IMR-90 (cell line): ENCODE measurements at regions not wholly inside any gene's neighbourhood (a gene's known extent, or its start where the extent isn't known, plus 50 kb on each side); places are given as distances from the start of the nearest gene placed in this dataset.

ENCODE experiments used
- ATAC-seq: fragments of 200-7000 bp; cut with Tn5 transposase; 2 replicates; pipeline ENCODE4 v1.9.1; 2020; ENCODE audit warnings: low read depth, mild to moderate bottlenecking, moderate library complexity
- BruUV-seq: library from RNA; stranded (reverse); fragments of 400-500 nt; replicated peaks from 2 replicates; lab custom pipeline; 2021; lab: Mats Ljungman, UMichigan
- CTCF ChIA-PET: fragments of 300-600 bp; formaldehyde crosslinking; extraction: SDS; loops from one replicate; lab custom pipeline; 2021; ENCODE audit warnings: antibody characterized with exemption; lab: Yijun Ruan, JAX
- POLR2A ChIA-PET: fragments of 300-600 bp; sonication (Branson Sonifier 250); formaldehyde crosslinking; loops from one replicate; lab custom pipeline; 2022; ENCODE audit warnings: antibody characterized with exemption; ENCODE audit not compliant: unreplicated experiment; lab: Charles Lee
- DNase-seq: peaks from one replicate; pipeline ENCODE4 v3.0.0; 2013
- H2AFZ ChIP-seq: replicated peaks from 2 replicates; pipeline ENCODE3; 2013; ENCODE audit warnings: low read length, mild to moderate bottlenecking; ENCODE audit not compliant: poor library complexity
- H2AK5ac ChIP-seq: 2 replicates; pipeline ENCODE4 v1.6.1; 2013; ENCODE audit warnings: low read depth, low read length, inconsistent platforms
- H2AK9ac ChIP-seq: replicated peaks from 2 replicates; pipeline ENCODE3; 2013; ENCODE audit warnings: mild to moderate bottlenecking, low read depth, low read length, moderate library complexity; ENCODE audit not compliant: poor library complexity
- H2BK120ac ChIP-seq: 2 replicates; pipeline ENCODE4 v1.6.1; 2013; ENCODE audit warnings: low read depth, low read length, inconsistent platforms
- H2BK15ac ChIP-seq: 3 replicates; pipeline ENCODE4 v1.6.1; 2013; ENCODE audit warnings: low read depth, low read length, inconsistent platforms
- H2BK20ac ChIP-seq: 2 replicates; pipeline ENCODE4 v1.6.1; 2013; ENCODE audit warnings: low read depth, mild to moderate bottlenecking, inconsistent platforms, low read length, moderate library complexity
- H2BK5ac ChIP-seq: 2 replicates; pipeline ENCODE4 v1.6.1; 2013; ENCODE audit warnings: mild to moderate bottlenecking, low read depth, low read length, inconsistent platforms; ENCODE audit not compliant: poor library complexity, severe bottlenecking
- H3K14ac ChIP-seq: replicated peaks from 2 replicates; pipeline ENCODE4 v1.6.1; 2013; ENCODE audit warnings: low read depth, low read length, inconsistent platforms
- H3K18ac ChIP-seq: 2 replicates; pipeline ENCODE4 v1.6.1; 2013; ENCODE audit warnings: low read depth, low read length, control low read depth
- H3K23ac ChIP-seq: 2 replicates; pipeline ENCODE4 v1.6.1; 2013; ENCODE audit warnings: low read depth, low read length, inconsistent platforms
- H3K27ac ChIP-seq: 2 replicates; pipeline ENCODE4 v1.5.1; 2013; ENCODE audit warnings: mild to moderate bottlenecking, control low read depth, low read length; ENCODE audit not compliant: insufficient read depth
- H3K27me3 ChIP-seq: 2 replicates; pipeline ENCODE4 v1.6.1; 2013; ENCODE audit warnings: low read length; ENCODE audit not compliant: control insufficient read depth, insufficient read depth
- H3K36me3 ChIP-seq: 2 replicates; pipeline ENCODE4 v1.6.1; 2013; ENCODE audit warnings: low read length, mixed read lengths; ENCODE audit not compliant: control insufficient read depth, insufficient read depth
- H3K4ac ChIP-seq: 2 replicates; pipeline ENCODE4 v1.6.1; 2013; ENCODE audit warnings: low read depth, low read length, inconsistent platforms
- H3K4me1 ChIP-seq: 2 replicates; pipeline ENCODE4 v1.6.1; 2013; ENCODE audit warnings: low read length, mixed read lengths; ENCODE audit not compliant: control insufficient read depth, insufficient read depth
- H3K4me2 ChIP-seq: 2 replicates; pipeline ENCODE4 v1.6.1; 2013; ENCODE audit warnings: low read depth, mild to moderate bottlenecking, control low read depth, low read length, moderate library complexity
- H3K4me3 ChIP-seq: 2 replicates; pipeline ENCODE4 v1.5.1; 2013; ENCODE audit warnings: low read depth, mild to moderate bottlenecking, control low read depth, low read length, moderate library complexity; ENCODE audit not compliant: insufficient read depth
- H3K56ac ChIP-seq: 2 replicates; pipeline ENCODE4 v1.6.1; 2013; ENCODE audit warnings: low read length, inconsistent platforms; ENCODE audit not compliant: insufficient read depth; ENCODE audit errors: extremely low read depth
- H3K79me1 ChIP-seq, 2 experiments: 2 replicates each; pipeline ENCODE4 v1.6.1; 2013; ENCODE audit warnings: low read length in 2 of 2, inconsistent platforms in 1 of 2, low read depth in 1 of 2
- H3K9ac ChIP-seq: 2 replicates; pipeline ENCODE4 v1.6.1; 2013; ENCODE audit warnings: low read depth, low read length, control low read depth
- H3K9me1 ChIP-seq: 2 replicates; pipeline ENCODE4 v1.6.1; 2013; ENCODE audit warnings: low read length, inconsistent platforms; ENCODE audit not compliant: insufficient read depth
- H3K9me3 ChIP-seq: 2 replicates; pipeline ENCODE4 v1.6.1; 2013; ENCODE audit warnings: low read length; ENCODE audit not compliant: control insufficient read depth, insufficient read depth
- H4K20me1 ChIP-seq: 2 replicates; pipeline ENCODE4 v1.6.1; 2013; ENCODE audit warnings: low read length, inconsistent platforms; ENCODE audit not compliant: insufficient read depth
- H4K5ac ChIP-seq: 2 replicates; pipeline ENCODE4 v1.6.1; 2013; ENCODE audit warnings: mild to moderate bottlenecking, low read depth, low read length, control low read depth
- H4K8ac ChIP-seq, 2 experiments: 2 replicates each; pipeline ENCODE4 v1.6.1; 2013; ENCODE audit warnings: low read depth in 2 of 2, low read length in 2 of 2, control low read depth in 1 of 2, inconsistent platforms in 1 of 2
- H4K91ac ChIP-seq: 2 replicates; pipeline ENCODE4 v1.6.1; 2013; ENCODE audit warnings: low read depth, low read length, inconsistent platforms; ENCODE audit not compliant: insufficient read depth
- MAFK ChIP-seq: IDR thresholded peaks from 2 replicates; pipeline ENCODE4 v1.6.1; 2012; ENCODE audit warnings: low read depth, low read length, improper control_type of control experiment
- WGBS, 2 experiments: methylation state at CpG; one replicate each; pipeline versions ENCODE4 v1.1.5 to v1.1.7; 2013; ENCODE audit warnings: missing lambda C conversion rate in 2 of 2; ENCODE audit not compliant: insufficient read length in 1 of 2; ENCODE audit errors: extremely low coverage in 2 of 2; 5-methylcytosine and 5-hydroxymethylcytosine counted together
- dilution Hi-C: fragments of 300-500 bp; cut with HindIII; formaldehyde crosslinking; loops from one replicate; pipeline ENCODE4 v1.14.3; 2018; ENCODE audit warnings: low sequenced_read_pairs; ENCODE audit not compliant: unreplicated experiment
- in situ Hi-C: fragments of 300-500 bp; cut with MboI; formaldehyde crosslinking; loops from 3 replicates; pipeline ENCODE4 v1.14.3; 2019; ENCODE audit warnings: low sequenced_read_pairs, inconsistent platforms, mixed read lengths
- intact Hi-C: fragments of 100-400 bp; cut with micrococcal nuclease; formaldehyde crosslinking; loops from 2 replicates; pipeline ENCODE4 v1.10.0; 2022
- TF ChIP-seq, protein P1 (sequence below): conservative IDR thresholded peaks from 2 replicates; pipeline ENCODE4 v1.5.1; 2012; ENCODE audit warnings: mild to moderate bottlenecking, low read depth, low read length, improper control_type of control experiment

DNA sequence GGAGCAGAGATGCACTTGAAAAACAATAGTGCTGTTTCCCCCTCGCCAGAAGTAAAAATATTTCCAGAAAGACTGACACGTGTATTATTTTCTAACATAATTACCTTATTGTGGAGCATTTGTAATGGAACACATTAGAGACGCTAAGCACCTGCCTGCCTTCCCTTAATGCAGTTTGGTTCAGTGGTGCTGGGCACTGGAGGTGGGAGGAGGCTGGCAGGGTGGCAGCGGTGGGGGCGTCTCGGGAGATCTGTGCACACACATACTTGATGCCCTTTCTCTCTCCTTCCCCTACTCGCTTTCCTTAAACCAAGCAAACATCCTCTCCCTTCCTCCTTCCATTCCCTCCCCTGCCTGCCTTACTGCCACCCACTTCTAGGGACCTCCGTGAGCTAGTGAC, 156.6 kb upstream of the SDK2 start:
- no peak overlapping the region for H3K14ac ChIP-seq
- ATAC-seq (no peak), DNase-seq (no peak)
- no peak overlapping the region for H2BK20ac ChIP-seq
- no peaks in the 10 kb centered on the region for H3K27me3 ChIP-seq
- BruUV-seq: no TSS peak
- no peaks in the 10 kb centered on the region for H4K20me1 ChIP-seq
- no peak overlapping the region for H3K56ac ChIP-seq
- in situ Hi-C loops (no loop called here), intact Hi-C loops (no loop called here), dilution Hi-C loops (no loop called here)
- WGBS, 2 experiments: no CpG with 5 or more reads among the region's 8 CpGs
- no peak overlapping the region for H3K4ac ChIP-seq
- no peak overlapping the region for H4K91ac ChIP-seq
- POLR2A ChIA-PET: no interaction called here
- H3K9ac ChIP-seq: no peak overlapping the region
- no peak overlapping the region for H3K23ac ChIP-seq
- peaks cover 39% of the 10 kb centered on the region for H3K9me3 ChIP-seq
- H2BK120ac ChIP-seq: no peak overlapping the region
- no peaks in the 10 kb centered on the region for H3K4me1 ChIP-seq
- no peaks in the 10 kb centered on the region for H3K36me3 ChIP-seq
- no peak overlapping the region for H2BK15ac ChIP-seq
- CTCF ChIA-PET: no interaction called here
- H3K79me1 ChIP-seq: no peaks in the 10 kb centered on the region
- no peak overlapping the region for H2AK5ac ChIP-seq
- no peak overlapping the region for H2AK9ac ChIP-seq
- no peak overlapping the region for H4K5ac ChIP-seq
- H3K18ac ChIP-seq: no peak overlapping the region
- no peaks in the 10 kb centered on the region for H3K9me1 ChIP-seq
- no peak overlapping the region for H2AFZ ChIP-seq
- no peak overlapping the region for H3K4me3 ChIP-seq
- H3K27ac ChIP-seq: no peak overlapping the region
- no peak overlapping the region for H2BK5ac ChIP-seq
- H4K8ac ChIP-seq: no peak overlapping the region
- no peak for TF ChIP-seq MAFK
- TF ChIP-seq, protein P1, sequence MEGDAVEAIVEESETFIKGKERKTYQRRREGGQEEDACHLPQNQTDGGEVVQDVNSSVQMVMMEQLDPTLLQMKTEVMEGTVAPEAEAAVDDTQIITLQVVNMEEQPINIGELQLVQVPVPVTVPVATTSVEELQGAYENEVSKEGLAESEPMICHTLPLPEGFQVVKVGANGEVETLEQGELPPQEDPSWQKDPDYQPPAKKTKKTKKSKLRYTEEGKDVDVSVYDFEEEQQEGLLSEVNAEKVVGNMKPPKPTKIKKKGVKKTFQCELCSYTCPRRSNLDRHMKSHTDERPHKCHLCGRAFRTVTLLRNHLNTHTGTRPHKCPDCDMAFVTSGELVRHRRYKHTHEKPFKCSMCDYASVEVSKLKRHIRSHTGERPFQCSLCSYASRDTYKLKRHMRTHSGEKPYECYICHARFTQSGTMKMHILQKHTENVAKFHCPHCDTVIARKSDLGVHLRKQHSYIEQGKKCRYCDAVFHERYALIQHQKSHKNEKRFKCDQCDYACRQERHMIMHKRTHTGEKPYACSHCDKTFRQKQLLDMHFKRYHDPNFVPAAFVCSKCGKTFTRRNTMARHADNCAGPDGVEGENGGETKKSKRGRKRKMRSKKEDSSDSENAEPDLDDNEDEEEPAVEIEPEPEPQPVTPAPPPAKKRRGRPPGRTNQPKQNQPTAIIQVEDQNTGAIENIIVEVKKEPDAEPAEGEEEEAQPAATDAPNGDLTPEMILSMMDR: no peak
- no peak overlapping the region for H3K4me2 ChIP-seq
